Endothelial cell of umbilical vein (primary cell): ENCODE measurements at regions not wholly inside any gene's neighbourhood (a gene's known extent, or its start where the extent isn't known, plus 50 kb on each side); places are given as distances from the start of the nearest gene placed in this dataset.

ENCODE experiments used
- BruUV-seq: library from RNA; stranded (reverse); fragments of 400-500 nt; replicated peaks from 2 replicates; lab custom pipeline; 2021; lab: Mats Ljungman, UMichigan
- CTCF ChIA-PET: fragments of 300-600, 350-600 bp; sonication (Branson Sonifier 250); formaldehyde crosslinking; loops from one replicate; lab custom pipeline; 2021; ENCODE audit warnings: antibody characterized with exemption, inconsistent platforms; lab: Charles Lee
- POLR2A ChIA-PET: fragments of 300-600, 350-600 bp; sonication (Branson Sonifier 250); formaldehyde crosslinking; loops from one replicate; lab custom pipeline; 2021; ENCODE audit warnings: antibody characterized with exemption, inconsistent platforms; lab: Charles Lee
- DNase-seq: peaks from one replicate; pipeline ENCODE4 v3.0.0-alpha.2; 2011; ENCODE audit warnings: low read depth, low spot score
- FAIRE-seq: peaks from 2 replicates; lab custom pipeline; 2011; peaks lifted over from hg19 to GRCh38; lab: Jason Lieb, UNC
- H2AFZ ChIP-seq: 2 replicates; pipeline ENCODE4 v1.6.0; 2012; ENCODE audit warnings: low read depth, low read length, control low read depth, inconsistent platforms
- H3K27ac ChIP-seq: 2 replicates; pipeline ENCODE4 v1.5.1; 2011; ENCODE audit warnings: low read depth, mild to moderate bottlenecking, control low read depth, low read length, moderate library complexity; ENCODE audit not compliant: insufficient read depth
- H3K27me3 ChIP-seq, 2 experiments: 2 replicates each; pipeline versions ENCODE4 v1.6.0 to v1.6.1; 2011; ENCODE audit warnings: low read length in 2 of 2, mixed read lengths in 1 of 2; ENCODE audit not compliant: control insufficient read depth in 2 of 2, insufficient read depth in 2 of 2
- H3K36me3 ChIP-seq, 2 experiments: 2 replicates in 1 of 2; 3 replicates in 1 of 2; pipeline ENCODE4 v1.5.1; 2011; ENCODE audit warnings: low read length in 2 of 2, mild to moderate bottlenecking in 1 of 2, moderate library complexity in 1 of 2; ENCODE audit not compliant: control insufficient read depth in 2 of 2, insufficient read depth in 2 of 2; ENCODE audit errors: extremely low read depth in 1 of 2
- H3K4me1 ChIP-seq: 3 replicates; pipeline ENCODE4 v1.5.1; 2011; ENCODE audit warnings: mild to moderate bottlenecking, low read length; ENCODE audit not compliant: control insufficient read depth, insufficient read depth; ENCODE audit errors: extremely low read depth
- H3K4me2 ChIP-seq: 2 replicates; pipeline ENCODE4 v1.6.1; 2011; ENCODE audit warnings: low read length, control low read depth, mixed read lengths; ENCODE audit not compliant: insufficient read depth
- H3K4me3 ChIP-seq, 3 experiments: fragments of 200-600 bp in 1 of 3; sonication (generic), shearing (Covaris generic) in 1 of 3; replicated peaks in 1 of 3; 2 replicates each; pipeline ENCODE4 v1.5.1; 2011 to 2016; ENCODE audit warnings: control low read depth in 3 of 3, low read length in 3 of 3, mild to moderate bottlenecking in 2 of 3, inconsistent platforms in 1 of 3, low read depth in 1 of 3, moderate library complexity in 1 of 3; ENCODE audit not compliant: insufficient read depth in 1 of 3
- H3K79me2 ChIP-seq: 2 replicates; pipeline ENCODE4 v1.6.0; 2012; ENCODE audit warnings: low read length, inconsistent platforms; ENCODE audit not compliant: control insufficient read depth, insufficient read depth
- H3K9ac ChIP-seq: replicated peaks from 2 replicates; pipeline ENCODE3; 2011; ENCODE audit warnings: low read length, control low read depth; ENCODE audit not compliant: insufficient read depth; ENCODE audit errors: extremely low read depth
- H3K9me1 ChIP-seq: replicated peaks from 3 replicates; pipeline ENCODE4 v1.6.0; 2011; ENCODE audit warnings: mild to moderate bottlenecking, low read length; ENCODE audit not compliant: control insufficient read depth, insufficient read depth; ENCODE audit errors: extremely low read depth
- H3K9me3 ChIP-seq: replicated peaks from 2 replicates; pipeline ENCODE4 v1.5.1; 2012; ENCODE audit warnings: low read length, inconsistent platforms; ENCODE audit not compliant: control insufficient read depth, insufficient read depth
- H4K20me1 ChIP-seq: replicated peaks from 2 replicates; pipeline ENCODE3; 2011; ENCODE audit warnings: mild to moderate bottlenecking, low read length; ENCODE audit not compliant: control insufficient read depth, insufficient read depth; ENCODE audit errors: extremely low read depth
- CTCF ChIP-seq, 2 donors: IDR thresholded peaks; 1 replicate in 1 of 2; 2 replicates in 1 of 2; pipeline ENCODE4 v1.5.1; 2011; ENCODE audit warnings: low read length in 2 of 2, mild to moderate bottlenecking in 2 of 2, moderate library complexity in 2 of 2, control low read depth in 1 of 2, inconsistent platforms in 1 of 2, low read depth in 1 of 2; ENCODE audit not compliant: insufficient read depth in 1 of 2; ENCODE audit errors: extremely low read depth in 1 of 2
- JUN ChIP-seq: IDR thresholded peaks from 2 replicates; pipeline ENCODE4 v1.6.1; 2011; ENCODE audit warnings: borderline replicate concordance, low read depth; ENCODE audit not compliant: insufficient read length, insufficient read depth
- MYC ChIP-seq: IDR thresholded peaks from one replicate; pipeline ENCODE4 v1.6.1; 2011; ENCODE audit warnings: mild to moderate bottlenecking, low read depth, low read length
- dilution Hi-C: fragments of 300-500 bp; cut with MboI; formaldehyde crosslinking; loops from one replicate; pipeline ENCODE4 v1.15.0; 2019; ENCODE audit warnings: low sequenced_read_pairs; ENCODE audit not compliant: extremely low pct_ligation_motif_present
- intact Hi-C: fragments of 100-400 bp; cut with micrococcal nuclease; formaldehyde crosslinking; loops from one replicate; pipeline ENCODE4 v1.10.0; 2022

- H3K9me3 ChIP-seq, result no peaks in the 10 kb centered on the region
- intact Hi-C loops (no loop called here), dilution Hi-C loops (no loop called here)
- no peak for TF ChIP-seq CTCF (IDR thresholded peaks at IDR 0.05; ENCODE audit: extremely low read depth in 1 of 2, insufficient read depth in 1 of 2, low read depth in 1 of 2, low read length in 2 of 2)
- BruUV-seq, result no TSS peak
- no peaks in the 10 kb centered on the region for H3K4me1 ChIP-seq
- no peaks in the 10 kb centered on the region for H3K79me2 ChIP-seq
- CTCF ChIA-PET, result interaction anchor here (0.6 to 1.3 kb wide), 2 partner anchors 33 to 642 kb away, joined by 3 to 4 read pairs; no protein-coding TSS in a partner anchor
- no peak for DNase-seq
- no peaks in the 10 kb centered on the region for H4K20me1 ChIP-seq
- POLR2A ChIA-PET, result no interaction called here
- no peak overlapping the region for H3K27ac ChIP-seq
- no peak overlapping the region for H3K4me3 ChIP-seq
- H3K36me3 ChIP-seq, result no peaks in the 10 kb centered on the region
- FAIRE-seq, result no peak
- no peaks in the 10 kb centered on the region for H3K9me1 ChIP-seq
- no peak overlapping the region for H3K9ac ChIP-seq
- no peak overlapping the region for H2AFZ ChIP-seq
- H3K27me3 ChIP-seq, result no peaks in the 10 kb centered on the region
- no peak overlapping the region for H3K4me2 ChIP-seq
Measured at GRCh38 chr6:140011537-140011936, 637.1 kb upstream of the CITED2 start.

- intact Hi-C loops (no loop called here), dilution Hi-C loops (no loop called here)
- POLR2A ChIA-PET, result no interaction called here
- Histone ChIP-seq H3K4me1 (no peaks in the 10 kb centered on the region), H3K9me3 (no peaks in the 10 kb centered on the region), H2AFZ (no peak overlapping the region), H3K9me1 (no peaks in the 10 kb centered on the region), H3K36me3 (no peaks in the 10 kb centered on the region), H3K4me2 (no peak overlapping the region), H3K27me3 (no peaks in the 10 kb centered on the region), H4K20me1 (no peaks in the 10 kb centered on the region), H3K9ac (no peak overlapping the region), H3K79me2 (no peaks in the 10 kb centered on the region), H3K27ac (no peak overlapping the region), H3K4me3 (no peak overlapping the region)
- BruUV-seq, result no TSS peak
- TF ChIP-seq JUN (no peak), MYC (no peak), CTCF (IDR thresholded peaks at IDR 0.05; ENCODE audit: extremely low read depth in 1 of 2, insufficient read depth in 1 of 2, low read depth in 1 of 2, low read length in 2 of 2) (no peak)
- CTCF ChIA-PET, result interaction anchor here (1.0 kb wide), 1 partner anchor 9 kb away, joined by 3 read pairs; no protein-coding TSS in a partner anchor
- no peak for FAIRE-seq
- DNase-seq, result no peak
Measured at GRCh38 chr6:140009286-140009685, 634.8 kb upstream of the CITED2 start.
